Mesenchymal stem cell (in vitro differentiated cells and primary cell): ENCODE measurements at regions not wholly inside any gene's neighbourhood (a gene's known extent, or its start where the extent isn't known, plus 50 kb on each side); places are given as distances from the start of the nearest gene placed in this dataset.
A peak's percentile ranks its signal among the peaks of the same experiment; 100 is the strongest.
"Not testable (repeated sequence)": the region's sequence is repeated elsewhere in the genome, so short reads cannot be mapped to it uniquely, and the experiment has no call there.

Source experiments
- DNase-seq: peaks from one replicate; pipeline ENCODE4 v3.0.0-alpha.2; 2013
- H2AFZ ChIP-seq: one replicate; pipeline ENCODE4 v1.6.1; 2013; ENCODE audit warnings: low read depth, mild to moderate bottlenecking, control low read depth, inconsistent platforms, low read length, moderate library complexity
- H2AK5ac ChIP-seq: 2 replicates; pipeline ENCODE4 v1.6.1; 2013; ENCODE audit warnings: low read length, moderate library complexity, mild to moderate bottlenecking, inconsistent platforms; ENCODE audit not compliant: severe bottlenecking
- H2BK120ac ChIP-seq: one replicate; pipeline ENCODE4 v1.6.1; 2013; ENCODE audit warnings: low read depth, mild to moderate bottlenecking, inconsistent platforms, low read length, moderate library complexity
- H2BK12ac ChIP-seq, 2 experiments: one replicate each; pipeline ENCODE4 v1.6.1; 2013; ENCODE audit warnings: inconsistent platforms in 2 of 2, low read length in 2 of 2, mild to moderate bottlenecking in 2 of 2, moderate library complexity in 2 of 2, control low read depth in 1 of 2
- H2BK15ac ChIP-seq: one replicate; pipeline ENCODE4 v1.6.1; 2013; ENCODE audit warnings: mild to moderate bottlenecking, low read depth, inconsistent platforms; ENCODE audit not compliant: poor library complexity, severe bottlenecking
- H2BK5ac ChIP-seq: 2 replicates; pipeline ENCODE4 v1.6.1; 2013; ENCODE audit warnings: low read depth, mild to moderate bottlenecking, low read length, control low read depth, inconsistent platforms; ENCODE audit not compliant: poor library complexity, severe bottlenecking
- H3K14ac ChIP-seq, 2 experiments: one replicate each; pipeline ENCODE4 v1.6.1; 2013; ENCODE audit warnings: inconsistent platforms in 2 of 2, low read length in 2 of 2, control low read depth in 1 of 2, mild to moderate bottlenecking in 1 of 2, moderate library complexity in 1 of 2
- H3K18ac ChIP-seq, 2 experiments: one replicate each; pipeline ENCODE4 v1.6.1; 2013; ENCODE audit warnings: inconsistent platforms in 2 of 2, low read length in 2 of 2, control low read depth in 1 of 2, low read depth in 1 of 2, mild to moderate bottlenecking in 1 of 2
- H3K23ac ChIP-seq, 2 experiments: one replicate each; pipeline ENCODE4 v1.6.1; 2013; ENCODE audit warnings: inconsistent platforms in 2 of 2, low read length in 2 of 2, mild to moderate bottlenecking in 2 of 2, moderate library complexity in 2 of 2, control low read depth in 1 of 2
- H3K27ac ChIP-seq: 2 replicates; pipeline ENCODE4 v1.5.1; 2013; ENCODE audit warnings: mild to moderate bottlenecking, moderate library complexity, low read length, control low read depth, inconsistent platforms; ENCODE audit not compliant: poor library complexity, severe bottlenecking
- H3K27me3 ChIP-seq, 2 experiments: 2 replicates each; pipeline versions ENCODE4 v1.6.1 to v1.7.0; 2013; ENCODE audit warnings: low read length in 2 of 2, mild to moderate bottlenecking in 2 of 2, moderate library complexity in 2 of 2, control low read depth in 1 of 2, inconsistent platforms in 1 of 2; ENCODE audit not compliant: control insufficient read depth in 1 of 2, insufficient read depth in 1 of 2
- H3K36me3 ChIP-seq, 2 experiments: 2 replicates each; pipeline versions ENCODE4 v1.6.1 to v1.7.0; 2013; ENCODE audit warnings: low read length in 2 of 2, control low read depth in 1 of 2, inconsistent platforms in 1 of 2, low read depth in 1 of 2, mild to moderate bottlenecking in 1 of 2; ENCODE audit not compliant: insufficient read depth in 2 of 2, control insufficient read depth in 1 of 2
- H3K4ac ChIP-seq, 2 experiments: one replicate each; pipeline ENCODE4 v1.6.1; 2013; ENCODE audit warnings: inconsistent platforms in 2 of 2, low read length in 2 of 2, mild to moderate bottlenecking in 2 of 2, moderate library complexity in 2 of 2, control low read depth in 1 of 2, low read depth in 1 of 2
- H3K4me1 ChIP-seq: 2 replicates; pipeline ENCODE4 v1.6.1; 2013; ENCODE audit warnings: low read depth, low read length, control low read depth; ENCODE audit not compliant: control insufficient read depth, insufficient read depth
- H3K4me2 ChIP-seq: 2 replicates; pipeline ENCODE4 v1.6.1; 2013; ENCODE audit warnings: low read length, mild to moderate bottlenecking, inconsistent platforms; ENCODE audit not compliant: poor library complexity, severe bottlenecking
- H3K4me3 ChIP-seq, 2 experiments: 2 replicates each; pipeline versions ENCODE4 v1.5.1 to v1.7.0; 2013; ENCODE audit warnings: low read length in 2 of 2, mild to moderate bottlenecking in 2 of 2, control low read depth in 1 of 2, low read depth in 1 of 2; ENCODE audit not compliant: insufficient read depth in 1 of 2
- H3K79me1 ChIP-seq: replicated peaks from 2 replicates; pipeline ENCODE4 v1.6.1; 2013; ENCODE audit warnings: mild to moderate bottlenecking, control low read depth, low read length, inconsistent platforms; ENCODE audit not compliant: poor library complexity, severe bottlenecking
- H3K9ac ChIP-seq: 2 replicates; pipeline ENCODE4 v1.7.0; 2013; ENCODE audit warnings: mild to moderate bottlenecking, low read length, moderate library complexity
- H3K9me3 ChIP-seq: 2 replicates; pipeline ENCODE4 v1.7.0; 2013; ENCODE audit warnings: mild to moderate bottlenecking, low read length; ENCODE audit not compliant: control insufficient read depth
- H4K8ac ChIP-seq: one replicate; pipeline ENCODE4 v1.6.1; 2013; ENCODE audit warnings: inconsistent platforms, mild to moderate bottlenecking, low read length, moderate library complexity
- H4K91ac ChIP-seq: one replicate; pipeline ENCODE4 v1.6.1; 2013; ENCODE audit warnings: mild to moderate bottlenecking, low read length, inconsistent platforms
- WGBS: methylation state at CpG from one replicate; pipeline ENCODE4 v1.1.7; 2013; ENCODE audit warnings: mixed read lengths; 5-methylcytosine and 5-hydroxymethylcytosine counted together

DNA sequence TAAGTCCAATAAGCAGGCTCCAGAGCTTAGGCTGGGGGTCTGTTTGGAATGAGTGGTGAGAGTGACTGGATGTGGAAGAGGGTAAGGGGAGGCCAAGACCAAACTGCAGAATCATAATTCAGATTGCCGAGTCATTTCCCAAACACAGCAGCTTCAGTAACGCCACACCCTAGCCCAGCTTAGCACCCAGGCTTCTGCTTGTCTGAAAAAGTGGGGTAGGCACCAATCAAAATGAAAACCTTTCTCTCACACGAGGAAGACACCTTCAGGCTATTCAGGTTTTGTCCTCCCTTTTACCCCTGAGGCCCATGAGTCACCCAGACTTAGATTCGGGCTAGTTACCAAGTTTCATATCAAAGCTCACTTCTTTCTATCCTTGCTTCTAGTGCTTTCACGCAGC lies 306.1 kb downstream of the DAD1 start:
- Histone ChIP-seq H2BK12ac (no peak overlapping the region), H3K14ac (no peak overlapping the region), H2BK120ac (no peak overlapping the region), H3K27ac (no peak overlapping the region), H3K79me1 (no peaks in the 10 kb centered on the region), H2AK5ac (no peak overlapping the region), H2AFZ (no peak overlapping the region), H4K8ac (no peak overlapping the region), H3K27me3 (peaks cover 0 to 23% of the 10 kb centered on the region in 2 experiments), H3K18ac (no peak overlapping the region), H3K4ac (no peak overlapping the region), H2BK15ac (no peak overlapping the region), H3K9me3 (no peaks in the 10 kb centered on the region), H2BK5ac (no peak overlapping the region), H3K4me3 (no peak overlapping the region), H3K9ac (no peak overlapping the region), H3K23ac (no peak overlapping the region), H3K36me3 (no peaks in the 10 kb centered on the region), H3K4me2 (no peak overlapping the region), H4K91ac (no peak overlapping the region), H3K4me1 (peaks cover 2% of the 10 kb centered on the region)
- 85% methylated on average over 5 of the region's 5 CpGs for WGBS
- DNase-seq, result no peak

DNA sequence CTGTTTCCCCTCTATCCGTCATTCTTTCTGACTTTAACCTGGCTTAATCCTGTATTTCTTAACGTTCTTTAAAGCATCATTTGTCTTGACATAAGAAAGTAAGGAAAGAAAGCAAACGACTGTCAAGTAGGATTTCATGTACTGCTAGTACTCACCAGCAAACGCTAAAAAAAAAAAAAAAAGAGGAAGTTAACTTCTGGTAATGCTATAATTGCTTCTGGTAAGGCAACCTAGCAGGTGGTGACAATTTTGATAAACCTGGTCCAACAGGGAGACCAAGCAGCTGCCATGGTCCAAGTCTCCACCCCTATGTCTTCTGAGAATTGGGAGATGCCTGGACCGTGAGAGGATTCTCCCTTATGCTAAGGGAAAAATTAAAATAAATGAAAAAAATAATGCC lies 306.6 kb downstream of the DAD1 start:
- WGBS, result 95% methylated on average over 4 of the region's 5 CpGs
- H3K4me1 ChIP-seq, result peaks cover 2% of the 10 kb centered on the region
- H2BK12ac ChIP-seq, result no peak overlapping the region
- H3K27me3 ChIP-seq, result peaks cover 0 to 23% of the 10 kb centered on the region in 2 experiments
- H3K14ac ChIP-seq, result no peak overlapping the region
- no peak overlapping the region for H2AK5ac ChIP-seq
- no peak for DNase-seq
- no peak overlapping the region for H3K4me3 ChIP-seq
- H3K36me3 ChIP-seq, result no peaks in the 10 kb centered on the region
- H2BK5ac ChIP-seq, result no peak overlapping the region
- H2AFZ ChIP-seq, result no peak overlapping the region
- H3K18ac ChIP-seq, result no peak overlapping the region
- no peak overlapping the region for H3K27ac ChIP-seq
- no peaks in the 10 kb centered on the region for H3K79me1 ChIP-seq
- no peaks in the 10 kb centered on the region for H3K9me3 ChIP-seq
- no peak overlapping the region for H2BK120ac ChIP-seq
- H3K9ac ChIP-seq, result no peak overlapping the region
- no peak overlapping the region for H3K4ac ChIP-seq
- no peak overlapping the region for H3K23ac ChIP-seq
- H4K8ac ChIP-seq, result no peak overlapping the region
- H4K91ac ChIP-seq, result no peak overlapping the region
- no peak overlapping the region for H3K4me2 ChIP-seq
- H2BK15ac ChIP-seq, result no peak overlapping the region

DNA sequence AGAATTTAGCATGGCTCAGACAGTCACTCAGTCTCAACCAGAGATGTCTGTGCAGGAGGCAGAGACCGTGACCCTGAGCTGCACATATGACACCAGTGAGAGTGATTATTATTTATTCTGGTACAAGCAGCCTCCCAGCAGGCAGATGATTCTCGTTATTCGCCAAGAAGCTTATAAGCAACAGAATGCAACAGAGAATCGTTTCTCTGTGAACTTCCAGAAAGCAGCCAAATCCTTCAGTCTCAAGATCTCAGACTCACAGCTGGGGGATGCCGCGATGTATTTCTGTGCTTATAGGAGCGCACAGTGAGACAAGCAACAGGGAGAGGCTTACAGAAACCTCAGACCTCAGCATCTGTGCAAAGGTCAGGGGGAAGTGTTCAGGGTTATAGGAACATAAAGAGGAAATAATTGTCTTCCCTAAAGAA lies 307.6 kb downstream of the DAD1 start:
- not testable (repeated sequence) for H3K18ac ChIP-seq, H3K9me3 ChIP-seq, H3K27ac ChIP-seq, H3K23ac ChIP-seq, H3K4me2 ChIP-seq, H2BK120ac ChIP-seq, H2BK5ac ChIP-seq, H4K8ac ChIP-seq, H3K9ac ChIP-seq, H3K79me1 ChIP-seq, H2AFZ ChIP-seq, DNase-seq, H3K14ac ChIP-seq, H3K4me3 ChIP-seq, H3K4me1 ChIP-seq, H4K91ac ChIP-seq, H2BK12ac ChIP-seq, H3K4ac ChIP-seq, H2AK5ac ChIP-seq, H3K36me3 ChIP-seq, H2BK15ac ChIP-seq
- H3K27me3 ChIP-seq, result peaks cover 0 to 28% of the 10 kb centered on the region in 2 experiments
- 90% methylated on average over 4 of the region's 7 CpGs for WGBS

DNA sequence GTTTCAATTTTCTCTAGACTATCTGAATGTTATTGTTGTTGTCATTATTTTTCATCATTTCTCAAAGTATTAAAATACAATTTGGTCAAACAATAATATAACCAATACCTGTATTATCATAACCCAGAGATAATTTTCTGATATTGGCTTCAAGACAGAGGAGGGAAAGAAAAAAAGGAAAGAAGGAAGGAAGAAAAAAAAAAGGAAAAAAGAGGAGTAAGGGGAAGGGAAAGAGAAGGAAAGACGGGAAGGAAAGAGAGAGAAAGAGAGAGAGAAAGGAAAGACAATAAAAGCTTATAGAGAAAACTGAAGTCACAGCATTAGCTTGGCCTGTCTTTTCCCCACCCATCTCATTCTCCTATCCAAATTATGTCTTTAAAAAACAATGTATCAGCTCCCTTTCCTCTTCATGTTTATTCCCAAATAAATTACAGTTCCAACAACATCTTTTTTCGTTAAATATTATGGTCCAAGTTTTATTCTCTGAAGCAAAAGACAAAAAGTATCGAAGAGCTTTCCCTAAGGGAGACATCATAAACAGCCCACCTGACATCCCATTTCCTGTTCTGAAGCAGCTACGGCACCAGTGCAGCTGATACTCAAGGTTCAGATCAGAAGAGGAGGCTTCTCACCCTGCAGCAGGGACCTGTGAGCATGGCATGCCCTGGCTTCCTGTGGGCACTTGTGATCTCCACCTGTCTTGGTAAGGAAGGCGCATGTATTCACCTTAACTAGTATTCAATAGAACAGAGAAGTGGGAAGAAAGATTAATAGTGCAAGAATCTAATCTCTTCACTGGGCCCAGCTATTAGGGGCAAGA lies 308.3 kb downstream of the DAD1 start:
- H2BK15ac ChIP-seq, result no peak overlapping the region
- H3K18ac ChIP-seq, result peak overlapping the region in 1 of 2 experiments; percentile 12
- no peak overlapping the region for H4K8ac ChIP-seq
- no peak overlapping the region for H3K9ac ChIP-seq
- H3K79me1 ChIP-seq, result no peaks in the 10 kb centered on the region
- peaks cover 2% of the 10 kb centered on the region for H3K4me1 ChIP-seq
- no peak overlapping the region for H3K4me3 ChIP-seq
- H3K4ac ChIP-seq, result no peak overlapping the region
- no peak overlapping the region for H3K23ac ChIP-seq
- no peaks in the 10 kb centered on the region for H3K36me3 ChIP-seq
- H2BK5ac ChIP-seq, result no peak overlapping the region
- 62% methylated on average over 3 of the region's 5 CpGs for WGBS
- H3K4me2 ChIP-seq, result no peak overlapping the region
- H2BK120ac ChIP-seq, result no peak overlapping the region
- H2BK12ac ChIP-seq, result no peak overlapping the region
- no peak for DNase-seq
- H3K27me3 ChIP-seq, result peaks cover 0 to 36% of the 10 kb centered on the region in 2 experiments
- H4K91ac ChIP-seq, result no peak overlapping the region
- no peak overlapping the region for H2AK5ac ChIP-seq
- H3K27ac ChIP-seq, result no peak overlapping the region
- H3K14ac ChIP-seq, result no peak overlapping the region
- no peaks in the 10 kb centered on the region for H3K9me3 ChIP-seq
- H2AFZ ChIP-seq, result no peak overlapping the region
